CD14-positive monocyte (primary cell): ENCODE measurements at regions not wholly inside any gene's neighbourhood (a gene's known extent, or its start where the extent isn't known, plus 50 kb on each side); places are given as distances from the start of the nearest gene placed in this dataset.

Source experiments
- DNase-seq, 3 donors: peaks; one replicate each; pipeline ENCODE4 v3.0.0-alpha.2; 2011 to 2022
- H2AFZ ChIP-seq: 2 replicates; pipeline ENCODE4 v1.6.0; 2012; ENCODE audit warnings: mild to moderate bottlenecking, low read depth, low read length, inconsistent platforms; ENCODE audit not compliant: insufficient read depth, poor library complexity, severe bottlenecking
- H3K27ac ChIP-seq, 2 donors: 1 replicate in 1 of 2; 2 replicates in 1 of 2; pipeline ENCODE4 v1.5.1; 2012 to 2013; ENCODE audit warnings: low read length in 2 of 2, control low read depth in 1 of 2, inconsistent platforms in 1 of 2, low read depth in 1 of 2, mild to moderate bottlenecking in 1 of 2
- H3K27me3 ChIP-seq, 2 donors: one replicate each; pipeline versions ENCODE4 v1.6.0 to v1.6.1; 2011 to 2013; ENCODE audit warnings: low read length in 2 of 2; ENCODE audit not compliant: control insufficient read depth in 2 of 2, insufficient read depth in 2 of 2
- H3K36me3 ChIP-seq, 2 donors: replicated peaks in 1 of 2; 1 replicate in 1 of 2; 2 replicates in 1 of 2; pipeline versions ENCODE4 v1.5.1 to v1.6.1; 2012 to 2013; ENCODE audit warnings: low read length in 2 of 2, control low read depth in 1 of 2, inconsistent platforms in 1 of 2, mild to moderate bottlenecking in 1 of 2; ENCODE audit not compliant: insufficient read depth in 2 of 2, control insufficient read depth in 1 of 2
- H3K4me1 ChIP-seq, 2 donors: 1 replicate in 1 of 2; 2 replicates in 1 of 2; pipeline versions ENCODE4 v1.5.1 to v1.6.1; 2012 to 2013; ENCODE audit warnings: low read length in 2 of 2, control low read depth in 1 of 2, inconsistent platforms in 1 of 2, mild to moderate bottlenecking in 1 of 2, moderate library complexity in 1 of 2; ENCODE audit not compliant: insufficient read depth in 2 of 2, control insufficient read depth in 1 of 2
- H3K4me2 ChIP-seq: replicated peaks from 2 replicates; pipeline ENCODE3; 2012; ENCODE audit warnings: low read length, moderate library complexity, mild to moderate bottlenecking; ENCODE audit not compliant: poor library complexity, severe bottlenecking; ENCODE audit errors: extremely low read depth
- H3K4me3 ChIP-seq, 3 experiments: fragments of 200-600 bp in 1 of 3; sonication (generic) in 1 of 3; replicated peaks in 1 of 3; 1 replicate in 2 of 3; 2 replicates in 1 of 3; pipeline ENCODE4 v1.5.1; 2011 to 2013; ENCODE audit warnings: low read length in 3 of 3, mild to moderate bottlenecking in 3 of 3, control low read depth in 2 of 3, low read depth in 2 of 3, inconsistent platforms in 1 of 3, moderate library complexity in 1 of 3
- H3K79me2 ChIP-seq: 2 replicates; pipeline ENCODE4 v1.6.0; 2012; ENCODE audit warnings: mild to moderate bottlenecking, control low read depth, inconsistent platforms, low read length, moderate library complexity; ENCODE audit not compliant: insufficient read depth
- H3K9ac ChIP-seq: 2 replicates; pipeline ENCODE4 v1.6.0; 2017; ENCODE audit warnings: low read length, mild to moderate bottlenecking; ENCODE audit not compliant: insufficient read depth, poor library complexity, severe bottlenecking
- H3K9me3 ChIP-seq, 2 donors: replicated peaks in 1 of 2; 1 replicate in 1 of 2; 2 replicates in 1 of 2; pipeline versions ENCODE4 v1.5.1 to v1.6.1; 2012 to 2013; ENCODE audit warnings: low read length in 2 of 2, control low read depth in 1 of 2; ENCODE audit not compliant: control insufficient read depth in 1 of 2, insufficient read depth in 1 of 2
- H4K20me1 ChIP-seq: 2 replicates; pipeline ENCODE4 v1.6.0; 2012; ENCODE audit warnings: mild to moderate bottlenecking, low read length, control low read depth, moderate library complexity; ENCODE audit not compliant: insufficient read depth
- H3K27ac Mint-ChIP-seq, 7 donors: one replicate each; pipeline ENCODE4 v1.8.0; 2020; ENCODE audit warnings: mild to moderate bottlenecking in 7 of 7, mixed read lengths in 7 of 7, moderate library complexity in 6 of 7, inconsistent platforms in 2 of 7
- H3K27me3 Mint-ChIP-seq, 3 donors: one replicate each; pipeline ENCODE4 v1.8.0; 2021 to 2022; ENCODE audit warnings: low read depth in 3 of 3, mild to moderate bottlenecking in 3 of 3, mixed read lengths in 3 of 3, moderate library complexity in 3 of 3, inconsistent platforms in 1 of 3
- H3K36me3 Mint-ChIP-seq, 2 donors: one replicate each; pipeline ENCODE4 v1.8.0; 2020; ENCODE audit warnings: mixed read lengths in 2 of 2, inconsistent platforms in 1 of 2, mild to moderate bottlenecking in 1 of 2
- H3K4me1 Mint-ChIP-seq: one replicate; pipeline ENCODE4 v1.8.0; 2020; ENCODE audit warnings: mild to moderate bottlenecking, mixed read lengths
- H3K4me3 Mint-ChIP-seq, 2 donors: one replicate each; pipeline ENCODE4 v1.8.0; 2020; ENCODE audit warnings: mild to moderate bottlenecking in 2 of 2, mixed read lengths in 2 of 2, moderate library complexity in 1 of 2
- H3K9me3 Mint-ChIP-seq, 7 donors: one replicate each; pipeline ENCODE4 v1.8.0; 2020 to 2022; ENCODE audit warnings: mixed read lengths in 7 of 7, mild to moderate bottlenecking in 6 of 7, moderate library complexity in 6 of 7, inconsistent platforms in 2 of 7
- CTCF ChIP-seq: fragments of 200-600 bp; IDR thresholded peaks from one replicate; pipeline ENCODE4 v1.8.0; 2022; ENCODE audit warnings: antibody characterized with exemption, mild to moderate bottlenecking
- WGBS: methylation state at CpG from one replicate; pipeline ENCODE4 v1.1.5; 2013; ENCODE audit warnings: missing lambda C conversion rate; ENCODE audit not compliant: insufficient coverage; 5-methylcytosine and 5-hydroxymethylcytosine counted together
- intact Hi-C, 2 donors: fragments of 100-400 bp; cut with micrococcal nuclease; formaldehyde crosslinking; loops; one replicate each; pipeline versions ENCODE4 v1.15.0 to v1.15.1; 2023

- H3K79me2 ChIP-seq: no peaks in the 10 kb centered on the region
- H3K4me3 ChIP-seq: no peak overlapping the region
- Mint-ChIP-seq H3K27me3 (no peaks in the 10 kb centered on the region), H3K4me1 (no peaks in the 10 kb centered on the region), H3K4me3 (no peak overlapping the region), H3K9me3 (peaks cover 0 to 4% (median 0%) of the 10 kb centered on the region in 7 donors), H3K27ac (no peak overlapping the region), H3K36me3 (no peaks in the 10 kb centered on the region)
- DNase-seq: no peak
- H3K9me3 ChIP-seq: no peaks in the 10 kb centered on the region
- no peak overlapping the region for H3K9ac ChIP-seq
- no peak overlapping the region for H3K27ac ChIP-seq
- H3K27me3 ChIP-seq: no peaks in the 10 kb centered on the region
- intact Hi-C loops: no loop called here
- H2AFZ ChIP-seq: no peak overlapping the region
- H3K4me2 ChIP-seq: no peak overlapping the region
- H3K36me3 ChIP-seq: no peaks in the 10 kb centered on the region
- H3K4me1 ChIP-seq: no peaks in the 10 kb centered on the region
- WGBS: no CpG with 5 or more reads among the region's 6 CpGs
- TF ChIP-seq CTCF: no peak
- H4K20me1 ChIP-seq: no peaks in the 10 kb centered on the region
Measured at GRCh38 chr14:87060405-87060804, 932.6 kb downstream of the GALC start.

- H3K4me2 ChIP-seq: no peak overlapping the region
- no peak overlapping the region for H2AFZ ChIP-seq
- H3K27me3 ChIP-seq: no peaks in the 10 kb centered on the region
- no peaks in the 10 kb centered on the region for H3K36me3 ChIP-seq
- WGBS: 80% methylated on average over 2 of the region's 5 CpGs
- H4K20me1 ChIP-seq: no peaks in the 10 kb centered on the region
- no peaks in the 10 kb centered on the region for H3K4me1 Mint-ChIP-seq
- no peak for DNase-seq
- H3K9ac ChIP-seq: no peak overlapping the region
- no peaks in the 10 kb centered on the region for H3K36me3 Mint-ChIP-seq
- no peaks in the 10 kb centered on the region for H3K79me2 ChIP-seq
- no peak overlapping the region for H3K4me3 ChIP-seq
- H3K4me1 ChIP-seq: no peaks in the 10 kb centered on the region
- H3K27ac Mint-ChIP-seq: no peak overlapping the region
- no peaks in the 10 kb centered on the region for H3K9me3 ChIP-seq
- no peak overlapping the region for H3K27ac ChIP-seq
- H3K27me3 Mint-ChIP-seq: no peaks in the 10 kb centered on the region
- TF ChIP-seq CTCF: no peak
- intact Hi-C loops: no loop called here
- peaks cover 0 to 4% (median 0%) of the 10 kb centered on the region in 7 donors for H3K9me3 Mint-ChIP-seq
- H3K4me3 Mint-ChIP-seq: no peak overlapping the region
Measured at GRCh38 chr14:87059060-87059839, 933.7 kb downstream of the GALC start.
